HT1080 (cell line): ENCODE measurements at regions not wholly inside any gene's neighbourhood (a gene's known extent, or its start where the extent isn't known, plus 50 kb on each side); places are given as distances from the start of the nearest gene placed in this dataset.
"Not testable (repeated sequence)": the region's sequence is repeated elsewhere in the genome, so short reads cannot be mapped to it uniquely, and the experiment has no call there.

Source experiments
- DNase-seq: peaks from one replicate; pipeline ENCODE4 v3.0.0-alpha.2; 2015; ENCODE audit warnings: low read depth

GRCh38 chrX:121169099-121170035 is 122.0 kb downstream of the GLUD2 start:
- no peak for DNase-seq

GRCh38 chrX:121172703-121173102 is 125.3 kb downstream of the GLUD2 start:
- no peak for DNase-seq

GRCh38 chrX:121179972-121180371 is 132.6 kb downstream of the GLUD2 start:
- DNase-seq, result no peak

- DNase-seq, result no peak
These were observed 144.4 kb downstream of the GLUD2 start for GRCh38 chrX:121191779-121192178.

- no peak for DNase-seq
These were observed 148.3 kb downstream of the GLUD2 start for GRCh38 chrX:121195719-121196118.

GRCh38 chrX:121196872-121197444 is 149.5 kb downstream of the GLUD2 start:
- not testable (repeated sequence) for DNase-seq

- no peak for DNase-seq
These were observed 161.2 kb downstream of the GLUD2 start for GRCh38 chrX:121208563-121208962.

- no peak for DNase-seq
These were observed 169.4 kb downstream of the GLUD2 start for GRCh38 chrX:121216641-121217374.

GRCh38 chrX:121221322-121221977 is 174.0 kb downstream of the GLUD2 start:
- no peak for DNase-seq

- DNase-seq, result no peak
These were observed 180.5 kb downstream of the GLUD2 start for GRCh38 chrX:121227888-121228287.

GRCh38 chrX:121231566-121232358 is 184.4 kb downstream of the GLUD2 start:
- no peak for DNase-seq

- DNase-seq, result no peak
These were observed 188.6 kb downstream of the GLUD2 start for GRCh38 chrX:121236040-121236439.

- no peak for DNase-seq
These were observed 190.7 kb downstream of the GLUD2 start for GRCh38 chrX:121238093-121238492.

GRCh38 chrX:121244511-121244910 is 197.1 kb downstream of the GLUD2 start:
- no peak for DNase-seq

GRCh38 chrX:121245763-121246162 is 198.4 kb downstream of the GLUD2 start:
- no peak for DNase-seq

- no peak for DNase-seq
These were observed 206.9 kb downstream of the GLUD2 start for GRCh38 chrX:121254336-121254735.

- peak; percentile 53 for DNase-seq
These were observed 209.2 kb downstream of the GLUD2 start for GRCh38 chrX:121256647-121257046.

- no peak for DNase-seq
These were observed 211.1 kb downstream of the GLUD2 start for GRCh38 chrX:121258545-121258944.

- no peak for DNase-seq
These were observed 211.8 kb downstream of the GLUD2 start for GRCh38 chrX:121259170-121259569.

GRCh38 chrX:121260596-121261240 is 213.3 kb downstream of the GLUD2 start:
- DNase-seq, result no peak
